Trophoblast cell (in vitro differentiated cells and primary cell): ENCODE measurements at regions not wholly inside any gene's neighbourhood (a gene's known extent, or its start where the extent isn't known, plus 50 kb on each side); places are given as distances from the start of the nearest gene placed in this dataset.

Source experiments
- DNase-seq, 2 donors: peaks; one replicate each; pipeline ENCODE4 v3.0.0-alpha.2; 2016
- H2AFZ ChIP-seq: 2 replicates; pipeline ENCODE4 v1.6.1; 2013; ENCODE audit warnings: low read length, moderate library complexity, mild to moderate bottlenecking; ENCODE audit not compliant: insufficient read depth, poor library complexity
- H2AK5ac ChIP-seq: 2 replicates; pipeline ENCODE4 v1.6.1; 2013; ENCODE audit warnings: mild to moderate bottlenecking, low read length
- H2BK120ac ChIP-seq: 2 replicates; pipeline ENCODE4 v1.6.1; 2013; ENCODE audit warnings: low read length, mild to moderate bottlenecking, moderate library complexity; ENCODE audit not compliant: insufficient read depth, poor library complexity
- H2BK12ac ChIP-seq: 2 replicates; pipeline ENCODE4 v1.6.1; 2013; ENCODE audit warnings: mild to moderate bottlenecking, low read length, moderate library complexity
- H2BK5ac ChIP-seq: 2 replicates; pipeline ENCODE4 v1.6.1; 2013; ENCODE audit warnings: low read length, low read depth, moderate library complexity, mild to moderate bottlenecking; ENCODE audit not compliant: poor library complexity
- H3K14ac ChIP-seq: 2 replicates; pipeline ENCODE4 v1.6.1; 2013; ENCODE audit warnings: mild to moderate bottlenecking, low read length
- H3K18ac ChIP-seq: 2 replicates; pipeline ENCODE4 v1.6.1; 2013; ENCODE audit warnings: mild to moderate bottlenecking, low read length
- H3K23ac ChIP-seq: 2 replicates; pipeline ENCODE4 v1.6.1; 2013; ENCODE audit warnings: low read length
- H3K27ac ChIP-seq: 2 replicates; pipeline ENCODE4 v1.5.1; 2013; ENCODE audit warnings: low read depth, mild to moderate bottlenecking, inconsistent platforms, low read length, moderate library complexity
- H3K27me3 ChIP-seq: 2 replicates; pipeline ENCODE4 v1.6.1; 2013; ENCODE audit warnings: inconsistent platforms, mild to moderate bottlenecking, low read length, moderate library complexity; ENCODE audit not compliant: insufficient read depth
- H3K36me3 ChIP-seq, 2 experiments: 1 replicate in 1 of 2; 2 replicates in 1 of 2; pipeline ENCODE4 v1.6.1; 2013; ENCODE audit warnings: low read length in 2 of 2, mild to moderate bottlenecking in 2 of 2, moderate library complexity in 1 of 2; ENCODE audit not compliant: insufficient read depth in 2 of 2, control insufficient read depth in 1 of 2
- H3K4ac ChIP-seq: 2 replicates; pipeline ENCODE4 v1.6.1; 2013; ENCODE audit warnings: low read depth, mild to moderate bottlenecking, low read length, moderate library complexity
- H3K4me1 ChIP-seq, 2 experiments: 1 replicate in 1 of 2; 2 replicates in 1 of 2; pipeline ENCODE4 v1.6.1; 2013; ENCODE audit warnings: low read length in 2 of 2, mild to moderate bottlenecking in 2 of 2, moderate library complexity in 1 of 2; ENCODE audit not compliant: insufficient read depth in 2 of 2, control insufficient read depth in 1 of 2
- H3K4me2 ChIP-seq: 2 replicates; pipeline ENCODE4 v1.6.1; 2013; ENCODE audit warnings: inconsistent platforms, mild to moderate bottlenecking, low read length, moderate library complexity
- H3K4me3 ChIP-seq: 2 replicates; pipeline ENCODE4 v1.5.1; 2013; ENCODE audit warnings: mild to moderate bottlenecking, low read depth, low read length, inconsistent platforms
- H3K79me1 ChIP-seq: one replicate; pipeline ENCODE4 v1.6.1; 2013; ENCODE audit warnings: low read length
- H3K79me2 ChIP-seq: 2 replicates; pipeline ENCODE4 v1.6.1; 2013; ENCODE audit warnings: low read length, mild to moderate bottlenecking; ENCODE audit not compliant: control insufficient read depth, insufficient read depth, poor library complexity
- H3K9ac ChIP-seq: 2 replicates; pipeline ENCODE4 v1.6.1; 2013; ENCODE audit warnings: mild to moderate bottlenecking, low read length
- H3K9me3 ChIP-seq: 2 replicates; pipeline ENCODE4 v1.6.1; 2013; ENCODE audit warnings: low read depth, mild to moderate bottlenecking, control low read depth, inconsistent platforms, low read length; ENCODE audit not compliant: insufficient read depth
- H4K12ac ChIP-seq: 2 replicates; pipeline ENCODE4 v1.6.1; 2013; ENCODE audit warnings: low read depth, mild to moderate bottlenecking, low read length, moderate library complexity
- H4K8ac ChIP-seq: 2 replicates; pipeline ENCODE4 v1.6.1; 2013; ENCODE audit warnings: low read depth, mild to moderate bottlenecking, low read length, moderate library complexity
- H4K91ac ChIP-seq: one replicate; pipeline ENCODE4 v1.6.1; 2013; ENCODE audit warnings: low read depth, mild to moderate bottlenecking, low read length, moderate library complexity
- WGBS: extraction: QIAGEN DNeasy Blood & Tissue Kit; methylation state at CpG from one replicate; pipeline ENCODE4 v1.1.7; 2013; ENCODE audit warnings: missing lambda C conversion rate; ENCODE audit not compliant: insufficient read length, insufficient coverage; ENCODE audit errors: extremely low coverage; 5-methylcytosine and 5-hydroxymethylcytosine counted together

GRCh38 chr5:123827811-123828210 is 315.8 kb downstream of the CSNK1G3 start:
- no peak overlapping the region for H3K4me3 ChIP-seq
- no peak overlapping the region for H4K91ac ChIP-seq
- H3K4me1 ChIP-seq = no peaks in the 10 kb centered on the region
- no peak overlapping the region for H2AK5ac ChIP-seq
- H2BK5ac ChIP-seq = no peak overlapping the region
- H2BK12ac ChIP-seq = no peak overlapping the region
- H3K27ac ChIP-seq = no peak overlapping the region
- H3K27me3 ChIP-seq = no peaks in the 10 kb centered on the region
- no peak overlapping the region for H3K18ac ChIP-seq
- H3K79me1 ChIP-seq = no peaks in the 10 kb centered on the region
- WGBS = no CpG with 5 or more reads among the region's 2 CpGs
- H2AFZ ChIP-seq = no peak overlapping the region
- H3K23ac ChIP-seq = no peak overlapping the region
- no peak overlapping the region for H3K4me2 ChIP-seq
- DNase-seq = no peak
- no peaks in the 10 kb centered on the region for H3K79me2 ChIP-seq
- no peak overlapping the region for H4K8ac ChIP-seq
- H2BK120ac ChIP-seq = no peak overlapping the region
- no peak overlapping the region for H3K14ac ChIP-seq
- H3K9ac ChIP-seq = no peak overlapping the region
- H3K4ac ChIP-seq = no peak overlapping the region
- H3K36me3 ChIP-seq = no peaks in the 10 kb centered on the region
- H4K12ac ChIP-seq = no peak overlapping the region
- H3K9me3 ChIP-seq = no peaks in the 10 kb centered on the region

- H4K91ac ChIP-seq = no peak overlapping the region
- no peak overlapping the region for H2BK120ac ChIP-seq
- H4K8ac ChIP-seq = no peak overlapping the region
- peak overlapping the region; percentile 22 for H3K4me2 ChIP-seq
- no peaks in the 10 kb centered on the region for H3K79me2 ChIP-seq
- peak; percentile 89 to 98 for DNase-seq
- no peak overlapping the region for H3K4me3 ChIP-seq
- H3K9ac ChIP-seq = no peak overlapping the region
- no CpG with 5 or more reads among the region's 4 CpGs for WGBS
- no peak overlapping the region for H2BK12ac ChIP-seq
- no peak overlapping the region for H3K14ac ChIP-seq
- H3K23ac ChIP-seq = no peak overlapping the region
- H3K79me1 ChIP-seq = peaks cover 2% of the 10 kb centered on the region
- H3K27ac ChIP-seq = no peak overlapping the region
- H2BK5ac ChIP-seq = no peak overlapping the region
- H2AFZ ChIP-seq = no peak overlapping the region
- no peaks in the 10 kb centered on the region for H3K27me3 ChIP-seq
- H3K4me1 ChIP-seq = peaks cover 0 to 2% of the 10 kb centered on the region in 2 experiments
- no peak overlapping the region for H3K18ac ChIP-seq
- H3K4ac ChIP-seq = no peak overlapping the region
- H2AK5ac ChIP-seq = no peak overlapping the region
- no peak overlapping the region for H4K12ac ChIP-seq
- no peaks in the 10 kb centered on the region for H3K9me3 ChIP-seq
- H3K36me3 ChIP-seq = no peaks in the 10 kb centered on the region
Measured at GRCh38 chr5:123819833-123820232, 307.9 kb downstream of the CSNK1G3 start.

DNA sequence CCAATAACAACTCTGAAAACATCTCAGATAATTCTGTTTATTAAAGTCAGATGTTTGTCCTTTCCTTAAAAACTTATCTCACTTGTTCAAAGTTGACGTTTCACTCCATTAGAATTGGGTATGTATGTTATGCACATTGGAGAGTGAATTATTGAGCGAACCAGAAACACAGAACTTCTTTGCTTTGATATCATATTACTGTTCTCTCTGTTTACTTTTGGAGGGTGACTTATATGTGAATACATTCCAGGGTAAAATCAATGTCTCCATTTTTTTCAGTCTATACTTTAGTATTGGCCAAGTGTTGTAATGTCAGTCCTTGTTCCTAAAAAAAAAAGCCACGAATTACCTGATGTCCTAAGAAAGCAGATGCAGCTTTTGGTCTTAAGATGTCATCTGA is 307.4 kb downstream of the CSNK1G3 start:
- Histone ChIP-seq H3K4me2 (no peak overlapping the region), H4K12ac (no peak overlapping the region), H3K4me3 (no peak overlapping the region), H3K79me2 (no peaks in the 10 kb centered on the region), H3K79me1 (peaks cover 2% of the 10 kb centered on the region), H4K8ac (no peak overlapping the region), H2AFZ (no peak overlapping the region), H3K27ac (no peak overlapping the region), H3K9ac (no peak overlapping the region), H2BK12ac (no peak overlapping the region), H3K9me3 (no peaks in the 10 kb centered on the region), H3K4me1 (peaks cover 0 to 2% of the 10 kb centered on the region in 2 experiments), H3K23ac (no peak overlapping the region), H3K14ac (no peak overlapping the region), H3K4ac (no peak overlapping the region), H2AK5ac (no peak overlapping the region), H3K36me3 (no peaks in the 10 kb centered on the region), H4K91ac (no peak overlapping the region), H3K18ac (no peak overlapping the region), H2BK5ac (no peak overlapping the region), H3K27me3 (no peaks in the 10 kb centered on the region), H2BK120ac (no peak overlapping the region)
- DNase-seq = peak in 1 of 2 donors; percentile 24
- WGBS = no CpG with 5 or more reads among the region's 3 CpGs

GRCh38 chr5:123817267-123817666 is 305.3 kb downstream of the CSNK1G3 start:
- Histone ChIP-seq H4K91ac (no peak overlapping the region), H2BK5ac (no peak overlapping the region), H3K14ac (no peak overlapping the region), H2AK5ac (no peak overlapping the region), H3K27me3 (no peaks in the 10 kb centered on the region), H3K27ac (no peak overlapping the region), H3K18ac (no peak overlapping the region), H4K8ac (no peak overlapping the region), H3K9me3 (no peaks in the 10 kb centered on the region), H2BK120ac (no peak overlapping the region), H4K12ac (no peak overlapping the region), H3K4ac (no peak overlapping the region), H3K4me3 (no peak overlapping the region), H3K4me2 (no peak overlapping the region), H3K4me1 (peaks cover 4 to 6% of the 10 kb centered on the region in 2 experiments), H3K36me3 (no peaks in the 10 kb centered on the region), H2AFZ (no peak overlapping the region), H2BK12ac (no peak overlapping the region), H3K23ac (no peak overlapping the region), H3K9ac (no peak overlapping the region), H3K79me1 (peaks cover 4% of the 10 kb centered on the region), H3K79me2 (no peaks in the 10 kb centered on the region)
- no peak for DNase-seq
- no CpG with 5 or more reads among the region's 2 CpGs for WGBS
